GM23248 (cell line): ENCODE measurements at regions not wholly inside any gene's neighbourhood (a gene's known extent, or its start where the extent isn't known, plus 50 kb on each side); places are given as distances from the start of the nearest gene placed in this dataset.

Experiments used
- DNase-seq: peaks from one replicate; pipeline ENCODE4 v3.0.0-alpha.2; 2015
- H2AFZ ChIP-seq: fragments of 200-600 bp; sonication (generic); 2 replicates; pipeline ENCODE4 v1.6.1; 2016; ENCODE audit warnings: antibody characterized with exemption
- H3F3A ChIP-seq: fragments of 200-600 bp; sonication (generic); 2 replicates; pipeline ENCODE4 v1.6.1; 2016; ENCODE audit warnings: mild to moderate bottlenecking, antibody characterized with exemption, mixed run types; ENCODE audit not compliant: insufficient read depth
- H3K27ac ChIP-seq: fragments of 200-600 bp; sonication (generic); 2 replicates; pipeline ENCODE4 v1.5.1; 2016; ENCODE audit warnings: mild to moderate bottlenecking
- H3K27me3 ChIP-seq: fragments of 200-600 bp; sonication (generic); replicated peaks from 2 replicates; pipeline ENCODE4 v1.6.1; 2016; ENCODE audit warnings: mild to moderate bottlenecking; ENCODE audit not compliant: insufficient read depth
- H3K36me3 ChIP-seq: fragments of 200-600 bp; sonication (generic); 2 replicates; pipeline ENCODE4 v1.6.1; 2016; ENCODE audit warnings: low read depth, mild to moderate bottlenecking
- H3K4me1 ChIP-seq: fragments of 200-600 bp; sonication (generic); 2 replicates; pipeline ENCODE4 v1.6.1; 2016; ENCODE audit warnings: mild to moderate bottlenecking; ENCODE audit not compliant: insufficient read depth
- H3K4me2 ChIP-seq: fragments of 200-600 bp; sonication (generic); one replicate; pipeline ENCODE4 v1.6.1; 2016; ENCODE audit warnings: mild to moderate bottlenecking; ENCODE audit not compliant: unreplicated experiment
- H3K4me3 ChIP-seq: fragments of 200-600 bp; sonication (generic); 2 replicates; pipeline ENCODE4 v1.5.1; 2016; ENCODE audit warnings: mild to moderate bottlenecking
- H3K79me2 ChIP-seq: fragments of 200-600 bp; sonication (generic); 2 replicates; pipeline ENCODE4 v1.6.1; 2016; ENCODE audit warnings: mild to moderate bottlenecking; ENCODE audit not compliant: insufficient read depth
- H3K9ac ChIP-seq: fragments of 200-600 bp; sonication (generic); 2 replicates; pipeline ENCODE4 v1.6.1; 2016; ENCODE audit warnings: mild to moderate bottlenecking
- H3K9me2 ChIP-seq: fragments of 200-600 bp; sonication (generic); 2 replicates; pipeline ENCODE4 v1.6.1; 2016; ENCODE audit warnings: mixed run types, mild to moderate bottlenecking, moderate library complexity; ENCODE audit not compliant: insufficient read depth
- H3K9me3 ChIP-seq: fragments of 200-600 bp; sonication (generic); one replicate; pipeline ENCODE4 v1.6.1; 2017; ENCODE audit warnings: low read depth
- H4K20me1 ChIP-seq: fragments of 200-600 bp; sonication (generic); 2 replicates; pipeline ENCODE4 v1.6.0; 2016; ENCODE audit not compliant: insufficient read depth
- EZH2 ChIP-seq: fragments of 200-600 bp; sonication (generic); IDR thresholded peaks from 2 replicates; pipeline ENCODE4 v1.6.1; 2018; ENCODE audit warnings: antibody characterized with exemption, mild to moderate bottlenecking; ENCODE audit not compliant: insufficient read depth, poor library complexity, severe bottlenecking
- EZH2phosphoT487 ChIP-seq: fragments of 200-600 bp; sonication (generic); IDR thresholded peaks from 2 replicates; pipeline ENCODE4 v1.6.1; 2018; ENCODE audit warnings: antibody characterized with exemption, moderate library complexity, mild to moderate bottlenecking, low read depth; ENCODE audit not compliant: insufficient read depth
- WGBS, 2 experiments: methylation state at CpG; one replicate each; pipeline ENCODE4 v1.1.6; 2015 to 2017; ENCODE audit warnings: low lambda C conversion rate in 2 of 2, low coverage in 1 of 2; ENCODE audit errors: missing lambda C conversion rate in 2 of 2; 5-methylcytosine and 5-hydroxymethylcytosine counted together
- in situ Hi-C: fragments of 300-500 bp; cut with MboI; formaldehyde crosslinking; loops from 2 replicates; pipeline ENCODE4 v1.15.0; 2020

GRCh38 chr13:24041651-24042225, 118.8 kb upstream of the SPATA13 start:
- H3F3A ChIP-seq, result peaks cover 16% of the 10 kb centered on the region
- no peaks in the 10 kb centered on the region for H3K79me2 ChIP-seq
- TF ChIP-seq EZH2phosphoT487 (no peak), EZH2 (no peak)
- H2AFZ ChIP-seq, result no peak overlapping the region
- H3K4me1 ChIP-seq, result peaks cover 27% of the 10 kb centered on the region
- no peaks in the 10 kb centered on the region for H3K36me3 ChIP-seq
- H3K27ac ChIP-seq, result no peak overlapping the region
- H3K4me3 ChIP-seq, result no peak overlapping the region
- H3K9me3 ChIP-seq, result no peaks in the 10 kb centered on the region
- no peaks in the 10 kb centered on the region for H4K20me1 ChIP-seq
- 61 to 63% methylated on average over 13 of the region's 13 CpGs for WGBS, 2 experiments
- in situ Hi-C loops, result no loop called here
- no peaks in the 10 kb centered on the region for H3K9me2 ChIP-seq
- no peak overlapping the region for H3K9ac ChIP-seq
- H3K4me2 ChIP-seq, result no peak overlapping the region
- no peak for DNase-seq
- no peaks in the 10 kb centered on the region for H3K27me3 ChIP-seq

DNA sequence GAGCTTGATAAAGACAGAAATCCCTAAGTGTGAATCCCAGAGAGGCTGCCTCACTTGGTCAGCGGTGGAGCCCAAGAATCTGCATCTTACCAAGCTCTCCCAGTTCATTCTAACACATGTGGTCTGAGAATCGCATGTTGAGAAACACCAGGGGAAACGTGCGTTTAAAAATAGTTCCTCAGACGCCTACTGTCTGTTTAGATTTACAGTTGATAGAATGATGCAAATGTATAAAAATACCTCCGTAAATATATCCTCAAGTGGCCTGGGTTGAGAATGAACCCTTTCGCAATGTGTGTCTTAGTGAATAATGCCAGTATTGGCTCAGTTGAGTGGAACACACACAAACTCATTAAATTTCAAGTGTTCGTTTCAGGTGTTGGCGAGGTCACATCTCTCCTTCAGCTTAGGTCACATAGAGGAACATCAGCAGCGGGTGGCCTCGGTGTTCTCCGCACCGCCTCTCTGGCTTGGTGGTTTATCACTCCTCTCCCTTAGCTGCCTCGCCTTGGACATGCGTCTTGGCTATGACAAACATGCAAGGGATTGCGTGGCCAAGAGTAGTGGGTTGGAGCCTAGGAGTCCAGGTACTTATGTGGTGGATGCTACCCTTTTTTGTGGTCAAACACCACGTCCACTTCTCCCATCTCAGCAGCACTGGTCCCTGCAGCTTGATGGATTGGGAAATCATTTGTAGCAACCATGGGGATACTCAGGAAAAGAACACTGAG, 117.6 kb upstream of the SPATA13 start:
- no peak overlapping the region for H3K4me2 ChIP-seq
- TF ChIP-seq EZH2phosphoT487 (no peak), EZH2 (no peak)
- H3K4me1 ChIP-seq, result peaks cover 27% of the 10 kb centered on the region
- H4K20me1 ChIP-seq, result no peaks in the 10 kb centered on the region
- H3K27ac ChIP-seq, result no peak overlapping the region
- H3K9me3 ChIP-seq, result no peaks in the 10 kb centered on the region
- H3K9me2 ChIP-seq, result no peaks in the 10 kb centered on the region
- in situ Hi-C loops, result no loop called here
- no peak overlapping the region for H3K4me3 ChIP-seq
- WGBS, 2 experiments, result 56 to 57% methylated on average over 17 of the region's 17 CpGs
- H3K9ac ChIP-seq, result no peak overlapping the region
- peaks cover 16% of the 10 kb centered on the region for H3F3A ChIP-seq
- DNase-seq, result peak; percentile 62
- H3K27me3 ChIP-seq, result no peaks in the 10 kb centered on the region
- H2AFZ ChIP-seq, result no peak overlapping the region
- H3K36me3 ChIP-seq, result no peaks in the 10 kb centered on the region
- no peaks in the 10 kb centered on the region for H3K79me2 ChIP-seq

DNA sequence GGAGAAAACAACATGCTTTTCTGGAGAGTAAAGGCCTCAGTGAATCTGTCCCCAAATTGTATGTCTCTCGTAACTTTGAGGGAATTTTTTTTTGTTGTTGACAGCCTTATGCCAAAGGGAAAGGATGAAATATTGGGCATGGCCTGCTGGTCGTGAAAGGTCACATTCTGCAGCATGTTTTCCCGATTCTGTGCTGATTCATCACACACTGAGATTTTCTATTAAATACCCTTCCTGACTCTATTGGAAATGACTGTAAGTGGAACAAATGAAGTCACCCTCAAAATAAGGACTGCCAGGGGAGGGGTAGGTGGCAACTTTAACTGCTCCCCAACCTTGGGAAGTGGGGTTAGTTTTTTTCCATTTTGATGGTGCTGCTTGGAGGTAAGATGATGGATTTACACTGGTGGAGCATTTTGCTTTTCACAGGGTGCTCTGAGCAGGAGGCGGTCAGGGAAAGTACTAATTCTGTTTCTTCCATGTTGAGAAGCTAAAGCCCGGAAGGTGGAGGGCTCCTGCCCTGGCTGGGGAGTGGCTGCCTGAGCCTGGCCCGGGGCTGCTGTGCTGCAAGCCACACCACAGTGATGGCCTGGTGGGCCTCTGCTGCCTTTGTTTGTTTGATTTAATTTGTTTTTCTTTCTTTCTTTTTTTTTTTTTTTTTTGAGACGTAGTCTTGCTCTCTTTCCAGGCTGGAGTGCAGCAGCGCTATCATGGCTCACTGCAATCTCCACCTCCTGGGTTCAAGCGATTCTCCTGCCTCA, 116.8 kb upstream of the SPATA13 start:
- no peak overlapping the region for H2AFZ ChIP-seq
- peaks cover 19% of the 10 kb centered on the region for H3K4me1 ChIP-seq
- H3K27me3 ChIP-seq, result no peaks in the 10 kb centered on the region
- H3K9me3 ChIP-seq, result no peaks in the 10 kb centered on the region
- H3K36me3 ChIP-seq, result no peaks in the 10 kb centered on the region
- H3K4me2 ChIP-seq, result no peak overlapping the region
- DNase-seq, result peak; percentile 57
- no peak overlapping the region for H3K9ac ChIP-seq
- no peaks in the 10 kb centered on the region for H3K9me2 ChIP-seq
- peaks cover 10% of the 10 kb centered on the region; the same call in 1 of the 2 replicates for H3F3A ChIP-seq
- H3K79me2 ChIP-seq, result no peaks in the 10 kb centered on the region
- no peak overlapping the region for H3K4me3 ChIP-seq
- 50 to 56% methylated on average over 8 to 9 of the region's 9 CpGs for WGBS, 2 experiments
- H4K20me1 ChIP-seq, result no peaks in the 10 kb centered on the region
- TF ChIP-seq EZH2phosphoT487 (no peak), EZH2 (no peak)
- H3K27ac ChIP-seq, result peak overlapping the region; percentile 4; the same call in 1 of the 2 replicates
- in situ Hi-C loops, result no loop called here

- Histone ChIP-seq H3K4me2 (no peak overlapping the region), H3K36me3 (no peaks in the 10 kb centered on the region), H3K9me2 (no peaks in the 10 kb centered on the region), H3K9me3 (no peaks in the 10 kb centered on the region), H3F3A (peaks cover 4% of the 10 kb centered on the region), H3K27me3 (no peaks in the 10 kb centered on the region), H3K9ac (no peak overlapping the region), H3K4me1 (peaks cover 22% of the 10 kb centered on the region), H3K79me2 (no peaks in the 10 kb centered on the region), H3K27ac (no peak overlapping the region), H3K4me3 (no peak overlapping the region), H4K20me1 (no peaks in the 10 kb centered on the region), H2AFZ (no peak overlapping the region)
- in situ Hi-C loops, result no loop called here
- 73 to 79% methylated on average over 4 of the region's 4 CpGs for WGBS, 2 experiments
- no peak for DNase-seq
- TF ChIP-seq EZH2 (no peak), EZH2phosphoT487 (no peak)
These were observed 114.9 kb upstream of the SPATA13 start for GRCh38 chr13:24045597-24045996.
